Right lobe of liver (tissue), 6 donors: ENCODE measurements at regions not wholly inside any gene's neighbourhood (a gene's known extent, or its start where the extent isn't known, plus 50 kb on each side); places are given as distances from the start of the nearest gene placed in this dataset.

Experiments
- ATAC-seq, 4 donors: fragments of 200-7000 bp; cut with Tn5 transposase; one replicate each; pipeline ENCODE4 v1.9.1; 2020; ENCODE audit warnings: mild to moderate bottlenecking in 4 of 4, moderate library complexity in 4 of 4
- DNase-seq, 3 donors: peaks; one replicate each; pipeline ENCODE4 v3.0.0-alpha.2; 2020
- H3K27ac ChIP-seq, 3 donors: fragments of 200-600 bp; one replicate each; pipeline ENCODE4 v1.8.0; 2022
- H3K27me3 ChIP-seq, 2 donors: fragments of 200-600 bp; one replicate each; pipeline ENCODE4 v1.8.0; 2022
- H3K36me3 ChIP-seq, 4 donors: fragments of 200-600 bp; sonication (generic) in 1 of 4; one replicate each; pipeline versions ENCODE4 v1.5.1 to v1.8.0; 2017 to 2022; ENCODE audit warnings: control low read depth in 1 of 4
- H3K4me1 ChIP-seq, 4 donors: fragments of 200-600 bp; sonication (generic) in 1 of 4; one replicate each; pipeline versions ENCODE4 v1.5.1 to v1.8.0; 2017 to 2022; ENCODE audit warnings: control low read depth in 1 of 4
- H3K4me3 ChIP-seq, 3 donors: fragments of 200-600 bp; one replicate each; pipeline ENCODE4 v1.8.0; 2022
- H3K9me3 ChIP-seq, 4 donors: fragments of 200-600 bp; sonication (generic) in 1 of 4; one replicate each; pipeline versions ENCODE4 v1.5.1 to v1.8.0; 2017 to 2022; ENCODE audit warnings: control low read depth in 1 of 4
- POLR2A ChIP-seq: fragments of 450-650 bp; IDR thresholded peaks from one replicate; pipeline ENCODE4 v1.6.1; 2017; ENCODE audit warnings: antibody characterized with exemption, mild to moderate bottlenecking
- WGBS: methylation state at CpG from one replicate; pipeline ENCODE4 v1.1.6; 2018; ENCODE audit warnings: low coverage, low lambda C conversion rate; ENCODE audit not compliant: insufficient coverage; ENCODE audit errors: missing lambda C conversion rate; 5-methylcytosine and 5-hydroxymethylcytosine counted together
- intact Hi-C, 2 donors: fragments of 100-400 bp; cut with DNase I; formaldehyde crosslinking; loops; one replicate each; pipeline versions ENCODE4 v1.11.2 to v1.14.1; 2022
- TF ChIP-seq, protein P1 (sequence below), 4 donors: fragments of 200-600 bp in 3 of 4; fragments of 450-650 bp in 1 of 4; IDR thresholded peaks; one replicate each; pipeline versions ENCODE4 v1.5.1 to v1.8.0; 2016 to 2022; ENCODE audit warnings: antibody characterized with exemption in 4 of 4, mild to moderate bottlenecking in 2 of 4
- donor health status: DM: no; HTN: yes; CAD: no.
- donor health status: DM: no; HTN: no; CAD: no.
- donor health status: DM: no; HTN: no; CAD: no.
- donor health status: DM: no; HTN: yes; CAD: no.
- donor health status: DM: no; HTN: yes; CAD: no.

DNA sequence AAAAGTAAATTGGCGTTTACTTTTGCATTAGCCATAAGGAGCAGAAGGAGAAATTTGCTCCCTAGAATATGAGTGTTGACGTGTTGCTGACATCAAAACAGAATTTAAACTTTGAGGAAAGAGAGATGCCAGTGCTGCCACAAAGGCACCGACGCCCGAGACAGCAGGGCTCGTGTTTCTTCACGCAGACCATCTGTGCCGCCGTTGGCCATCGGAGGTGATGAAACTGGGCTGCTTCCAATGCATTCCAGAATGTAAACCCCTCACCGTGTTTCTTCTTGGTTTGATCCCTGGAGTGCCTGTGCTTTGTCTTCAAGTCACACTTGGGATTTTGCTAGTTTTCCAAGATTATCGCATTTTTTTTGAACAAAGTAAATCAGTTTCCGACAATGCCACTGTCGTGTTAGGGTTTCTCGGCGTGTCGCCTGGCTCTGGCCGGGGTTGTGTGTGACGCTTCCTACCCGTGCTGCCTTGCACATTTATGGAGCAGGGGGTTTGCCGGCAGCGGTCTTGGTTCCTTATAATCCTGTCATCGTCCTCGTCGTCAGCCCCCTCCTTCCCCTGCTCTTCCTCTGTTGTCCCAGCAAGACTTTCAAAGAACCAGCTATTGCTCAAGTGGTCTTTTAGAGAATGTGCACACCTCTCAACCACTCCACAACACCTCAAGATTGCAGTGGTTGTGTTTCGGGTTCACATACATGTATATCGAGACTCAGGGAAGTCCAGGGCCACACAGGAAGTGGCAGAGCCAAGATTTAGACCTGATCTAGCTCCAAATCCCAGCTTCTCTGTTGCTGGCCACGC is 103.9 kb downstream of the METRNL start:
- Histone ChIP-seq H3K4me1 (no peaks in the 10 kb centered on the region), H3K9me3 (no peaks in the 10 kb centered on the region), H3K27ac (no peak overlapping the region), H3K36me3 (no peaks in the 10 kb centered on the region), H3K27me3 (no peaks in the 10 kb centered on the region), H3K4me3 (no peak overlapping the region)
- TF ChIP-seq POLR2A: no peak
- peak; percentile 14 to 37 (median 35) for DNase-seq
- intact Hi-C loops: no loop called here
- 73% methylated on average over 24 of the region's 28 CpGs for whole genome bisulfite sequencing
- ATAC-seq: no peak

DNA sequence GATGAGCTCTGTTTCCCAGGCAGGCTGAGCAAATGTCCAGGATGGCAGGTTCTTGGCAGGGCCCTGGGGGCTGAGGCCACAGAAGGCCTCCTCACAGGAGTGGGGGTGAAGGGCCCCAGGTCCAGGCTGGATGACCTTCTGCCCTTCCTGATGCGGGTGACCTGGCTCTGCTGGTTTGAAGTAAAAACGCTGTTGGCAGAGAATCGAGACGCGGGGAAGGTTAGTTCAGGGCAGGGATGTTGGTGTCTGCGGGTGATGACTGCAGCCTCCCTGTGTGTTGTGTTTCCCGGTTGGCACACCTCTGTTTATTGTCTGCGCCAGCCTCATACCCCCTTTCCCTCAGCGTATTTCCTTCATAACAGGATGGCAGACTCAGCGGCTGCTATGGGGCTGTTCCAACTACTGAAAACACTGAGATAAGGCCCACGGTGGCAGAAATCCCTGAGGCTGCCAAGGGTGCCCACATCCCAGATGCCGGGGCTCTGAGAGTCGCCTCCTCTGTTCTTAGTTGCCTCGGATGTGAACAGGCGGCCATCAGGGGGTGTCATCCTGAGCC is 104.6 kb downstream of the METRNL start:
- DNase-seq: peak; percentile 20 to 42 (median 41)
- no peak overlapping the region for H3K4me3 ChIP-seq
- no peaks in the 10 kb centered on the region for H3K27me3 ChIP-seq
- no peak for ATAC-seq
- intact Hi-C loops: no loop called here
- no peaks in the 10 kb centered on the region for H3K4me1 ChIP-seq
- no peaks in the 10 kb centered on the region for H3K36me3 ChIP-seq
- TF ChIP-seq, protein P1, sequence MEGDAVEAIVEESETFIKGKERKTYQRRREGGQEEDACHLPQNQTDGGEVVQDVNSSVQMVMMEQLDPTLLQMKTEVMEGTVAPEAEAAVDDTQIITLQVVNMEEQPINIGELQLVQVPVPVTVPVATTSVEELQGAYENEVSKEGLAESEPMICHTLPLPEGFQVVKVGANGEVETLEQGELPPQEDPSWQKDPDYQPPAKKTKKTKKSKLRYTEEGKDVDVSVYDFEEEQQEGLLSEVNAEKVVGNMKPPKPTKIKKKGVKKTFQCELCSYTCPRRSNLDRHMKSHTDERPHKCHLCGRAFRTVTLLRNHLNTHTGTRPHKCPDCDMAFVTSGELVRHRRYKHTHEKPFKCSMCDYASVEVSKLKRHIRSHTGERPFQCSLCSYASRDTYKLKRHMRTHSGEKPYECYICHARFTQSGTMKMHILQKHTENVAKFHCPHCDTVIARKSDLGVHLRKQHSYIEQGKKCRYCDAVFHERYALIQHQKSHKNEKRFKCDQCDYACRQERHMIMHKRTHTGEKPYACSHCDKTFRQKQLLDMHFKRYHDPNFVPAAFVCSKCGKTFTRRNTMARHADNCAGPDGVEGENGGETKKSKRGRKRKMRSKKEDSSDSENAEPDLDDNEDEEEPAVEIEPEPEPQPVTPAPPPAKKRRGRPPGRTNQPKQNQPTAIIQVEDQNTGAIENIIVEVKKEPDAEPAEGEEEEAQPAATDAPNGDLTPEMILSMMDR (IDR thresholded peaks at IDR 0.05): no peak
- TF ChIP-seq POLR2A: no peak
- H3K27ac ChIP-seq: no peak overlapping the region
- 90% methylated on average over 2 of the region's 15 CpGs for WGBS
- no peaks in the 10 kb centered on the region for H3K9me3 ChIP-seq

DNA sequence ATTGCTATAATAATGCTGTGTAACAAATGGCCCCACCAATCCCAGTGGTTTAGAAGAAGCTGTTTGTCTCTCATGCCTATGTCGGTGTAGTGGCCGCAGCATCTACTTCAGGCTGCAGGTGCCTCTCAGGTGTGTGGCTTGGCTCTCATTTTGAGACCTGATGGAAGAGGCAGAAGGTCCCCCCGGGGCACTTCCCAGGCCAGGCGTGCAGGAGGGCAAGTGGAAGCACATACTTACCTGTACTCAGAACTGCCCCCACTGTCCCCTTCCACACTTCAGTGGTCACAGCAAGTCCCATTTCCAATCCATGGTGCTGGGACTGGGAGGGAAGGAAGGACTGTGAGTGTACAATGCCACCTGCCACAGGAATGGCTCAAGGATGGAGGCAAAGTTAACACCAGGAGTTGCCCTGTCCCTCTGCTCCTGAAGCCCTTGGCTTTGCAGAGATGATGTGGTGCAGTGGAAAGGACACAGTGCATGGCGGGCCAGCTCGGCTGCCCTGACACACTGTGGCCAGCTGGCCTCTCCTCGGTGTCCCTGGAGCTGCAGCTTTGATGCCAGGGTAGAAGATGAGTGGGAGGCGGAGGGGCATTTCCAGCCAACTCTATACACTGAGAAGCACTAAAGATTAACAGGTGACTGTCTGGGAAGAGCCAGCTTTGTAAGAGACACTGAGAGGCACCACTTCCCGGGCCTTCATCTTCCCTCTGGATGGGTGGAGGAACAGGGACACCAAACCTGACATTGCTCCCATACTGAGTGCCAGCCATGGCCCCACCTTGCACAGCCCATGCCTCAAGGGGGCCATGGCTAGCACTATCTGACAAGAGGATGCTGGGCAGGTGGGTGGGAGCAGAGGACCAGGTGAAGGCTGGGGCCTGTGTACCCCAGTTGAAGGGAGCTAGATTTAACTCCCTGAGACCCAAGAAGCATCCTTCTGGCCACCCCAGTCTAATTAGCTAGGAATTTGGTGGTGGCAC is 105.9 kb downstream of the METRNL start:
- no peak for TF ChIP-seq POLR2A
- TF ChIP-seq, protein P1 (IDR thresholded peaks at IDR 0.05): no peak
- intact Hi-C loops: no loop called here
- Histone ChIP-seq H3K27me3 (no peaks in the 10 kb centered on the region), H3K27ac (no peak overlapping the region), H3K36me3 (no peaks in the 10 kb centered on the region), H3K9me3 (no peaks in the 10 kb centered on the region), H3K4me1 (no peaks in the 10 kb centered on the region), H3K4me3 (no peak overlapping the region)
- DNase-seq (peak; percentile 18 to 37 (median 27)), ATAC-seq (no peak)
- WGBS: 83% methylated on average over 4 of the region's 9 CpGs

DNA sequence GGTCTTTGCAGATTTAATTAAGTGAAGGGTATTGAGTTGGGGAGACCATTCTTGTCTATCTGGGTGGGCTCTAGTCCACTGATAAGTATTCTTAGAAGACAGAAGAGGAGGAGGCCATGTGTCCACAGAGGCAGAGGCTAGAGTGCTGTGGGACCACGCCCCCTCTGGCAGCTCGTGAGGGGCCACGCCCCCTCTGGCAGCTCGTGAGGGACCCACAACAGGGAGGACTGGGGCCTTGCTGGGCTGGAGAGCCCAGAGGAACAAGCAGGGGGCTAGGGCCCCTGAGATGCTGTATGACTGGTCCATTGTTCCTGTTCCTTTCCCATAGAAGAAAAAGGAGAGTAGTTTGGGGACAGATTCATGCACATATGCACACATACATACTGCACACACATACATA is 106.8 kb downstream of the METRNL start:
- ATAC-seq (no peak), DNase-seq (peak; percentile 15 to 42 (median 23))
- no peaks in the 10 kb centered on the region for H3K27me3 ChIP-seq
- TF ChIP-seq, protein P1 (IDR thresholded peaks at IDR 0.05): no peak
- TF ChIP-seq POLR2A: no peak
- no peak overlapping the region for H3K4me3 ChIP-seq
- 0% methylated on average over 1 of the region's 4 CpGs for WGBS
- no peaks in the 10 kb centered on the region for H3K4me1 ChIP-seq
- H3K36me3 ChIP-seq: no peaks in the 10 kb centered on the region
- H3K9me3 ChIP-seq: no peaks in the 10 kb centered on the region
- no peak overlapping the region for H3K27ac ChIP-seq
- intact Hi-C loops: no loop called here
